GM20000 (cell line): ENCODE measurements at regions not wholly inside any gene's neighbourhood (a gene's known extent, or its start where the extent isn't known, plus 50 kb on each side); places are given as distances from the start of the nearest gene placed in this dataset.

Source experiments
- DNase-seq: peaks from one replicate; pipeline ENCODE4 v3.0.0; 2012; ENCODE audit warnings: low spot score
- TF ChIP-seq, protein P1 (sequence below): IDR thresholded peaks from 2 replicates; pipeline ENCODE4 v1.5.1; 2012; ENCODE audit warnings: mild to moderate bottlenecking, control low read depth; ENCODE audit errors: extremely low read depth, missing control alignments

DNA sequence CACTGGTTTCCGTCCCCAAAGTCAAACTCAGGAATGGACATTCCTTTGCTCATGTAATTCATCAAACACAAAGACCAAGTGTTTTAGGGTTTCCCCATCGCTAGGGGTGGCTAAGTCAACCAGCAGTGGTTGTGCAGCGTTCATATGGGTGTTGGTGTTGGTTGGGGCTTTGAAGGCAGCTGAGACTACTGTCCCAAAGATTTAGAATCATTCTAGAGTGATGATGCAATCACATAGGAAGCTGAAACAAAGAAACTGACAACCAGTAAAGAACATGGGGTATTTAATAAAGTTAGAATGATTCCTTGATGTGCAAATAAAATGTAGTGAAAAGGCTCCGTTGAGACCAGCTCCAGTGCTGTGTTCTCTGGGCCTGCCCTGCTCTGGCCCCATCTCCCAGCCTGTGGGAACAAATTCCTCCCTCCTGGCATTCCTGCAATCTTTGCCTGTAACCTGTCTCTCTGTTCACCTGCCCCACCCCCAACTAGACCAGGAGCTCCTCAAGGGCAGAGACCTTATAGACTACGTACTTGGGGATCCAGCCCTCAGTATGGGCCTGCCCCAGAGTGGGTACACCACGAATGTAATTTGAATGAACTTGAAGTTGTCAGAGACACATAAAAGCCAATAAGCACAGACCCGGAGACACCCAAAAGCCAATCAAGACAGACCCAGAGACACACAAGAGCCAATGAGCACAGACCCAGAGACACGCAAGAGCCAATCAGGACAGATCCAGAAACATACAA is 191.7 kb upstream of the TWIST2 start:
- no peak for DNase-seq
- TF ChIP-seq, protein P1, sequence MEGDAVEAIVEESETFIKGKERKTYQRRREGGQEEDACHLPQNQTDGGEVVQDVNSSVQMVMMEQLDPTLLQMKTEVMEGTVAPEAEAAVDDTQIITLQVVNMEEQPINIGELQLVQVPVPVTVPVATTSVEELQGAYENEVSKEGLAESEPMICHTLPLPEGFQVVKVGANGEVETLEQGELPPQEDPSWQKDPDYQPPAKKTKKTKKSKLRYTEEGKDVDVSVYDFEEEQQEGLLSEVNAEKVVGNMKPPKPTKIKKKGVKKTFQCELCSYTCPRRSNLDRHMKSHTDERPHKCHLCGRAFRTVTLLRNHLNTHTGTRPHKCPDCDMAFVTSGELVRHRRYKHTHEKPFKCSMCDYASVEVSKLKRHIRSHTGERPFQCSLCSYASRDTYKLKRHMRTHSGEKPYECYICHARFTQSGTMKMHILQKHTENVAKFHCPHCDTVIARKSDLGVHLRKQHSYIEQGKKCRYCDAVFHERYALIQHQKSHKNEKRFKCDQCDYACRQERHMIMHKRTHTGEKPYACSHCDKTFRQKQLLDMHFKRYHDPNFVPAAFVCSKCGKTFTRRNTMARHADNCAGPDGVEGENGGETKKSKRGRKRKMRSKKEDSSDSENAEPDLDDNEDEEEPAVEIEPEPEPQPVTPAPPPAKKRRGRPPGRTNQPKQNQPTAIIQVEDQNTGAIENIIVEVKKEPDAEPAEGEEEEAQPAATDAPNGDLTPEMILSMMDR: no peak

DNA sequence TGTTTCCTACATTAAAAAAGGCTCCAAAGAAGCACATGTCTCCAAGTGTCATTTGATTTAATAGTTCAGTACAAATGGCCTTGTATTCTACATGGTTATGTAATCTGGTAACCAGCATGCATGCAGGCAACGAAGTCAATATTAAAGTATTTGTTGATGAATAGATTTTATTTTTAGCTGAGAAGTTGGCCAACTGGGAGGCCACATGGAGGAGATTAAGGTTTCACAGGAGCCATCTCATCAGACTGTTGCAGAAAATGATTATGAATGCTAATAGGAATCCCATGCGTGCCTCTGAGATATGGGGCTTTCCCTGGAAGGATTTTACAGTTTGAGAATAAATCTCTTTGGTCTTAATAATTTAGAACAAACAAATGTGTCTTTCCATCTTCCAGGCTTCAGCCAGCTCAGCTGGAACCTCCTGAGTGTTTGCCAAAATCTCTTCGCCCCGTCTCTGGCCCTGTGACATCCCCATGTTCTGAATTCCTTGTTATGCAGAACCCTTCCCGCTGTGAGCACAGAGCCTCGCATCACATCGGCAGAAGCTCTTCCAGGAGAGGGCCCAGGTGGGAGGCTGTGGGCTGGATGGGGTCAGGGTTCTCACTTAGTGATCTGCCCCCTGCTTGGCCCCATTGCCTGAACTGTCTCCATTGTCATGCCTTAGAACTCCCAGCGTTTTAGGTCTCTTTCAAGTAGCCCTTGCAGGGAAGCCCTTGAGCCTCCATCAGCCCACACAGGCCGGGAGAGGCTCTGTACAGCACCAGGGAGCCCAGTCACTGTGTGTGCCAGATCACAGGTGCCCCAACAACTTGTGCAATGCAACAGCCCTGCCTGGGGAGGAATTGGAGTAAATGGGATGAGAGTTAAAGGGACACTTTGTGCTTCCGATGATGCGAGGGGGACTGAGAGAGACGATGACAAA is 190.5 kb upstream of the TWIST2 start:
- TF ChIP-seq, protein P1: no peak
- no peak for DNase-seq

GRCh38 chr2:238658054-238658407 is 189.9 kb upstream of the TWIST2 start:
- DNase-seq: no peak
- TF ChIP-seq, protein P1: no peak

DNA sequence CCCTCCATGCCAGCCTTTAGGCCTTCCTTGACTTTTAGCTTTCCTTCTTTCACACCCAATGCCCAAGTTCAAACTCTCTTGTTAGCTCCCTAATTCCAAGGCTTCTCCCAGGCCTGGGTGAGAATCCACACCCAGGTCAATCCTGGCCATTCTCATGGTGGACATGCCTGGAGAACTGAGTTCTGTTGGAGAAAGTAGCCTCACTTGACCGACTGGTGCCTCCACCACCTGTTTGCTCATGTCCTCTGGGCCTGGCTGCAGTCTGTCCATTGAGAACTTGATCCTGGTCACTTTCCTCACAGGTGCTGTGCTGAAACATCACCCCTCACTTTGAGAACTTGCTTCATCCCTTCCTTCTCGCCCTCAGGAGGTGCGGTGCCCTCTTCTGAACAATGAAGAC is 189.1 kb upstream of the TWIST2 start:
- TF ChIP-seq, protein P1: no peak
- no peak for DNase-seq

DNA sequence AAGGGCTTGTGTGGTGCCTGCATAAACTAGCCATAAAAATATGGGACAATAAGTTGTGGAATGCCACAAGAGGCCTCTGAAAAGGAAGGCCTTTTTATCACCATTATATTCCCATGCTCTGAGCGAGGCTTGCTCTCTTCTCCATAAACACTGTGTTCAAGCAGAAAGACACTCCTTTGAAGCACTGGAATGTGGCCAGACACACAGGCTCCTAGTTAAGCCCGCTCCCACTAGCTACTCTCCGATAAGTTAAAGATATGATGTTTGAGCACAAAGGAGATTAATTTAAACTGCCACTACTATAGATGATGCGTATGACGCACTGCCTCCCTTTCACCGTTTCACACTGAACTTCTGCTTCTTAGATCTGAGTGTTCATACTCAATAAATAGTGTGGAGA is 188.7 kb upstream of the TWIST2 start:
- TF ChIP-seq, protein P1: no peak

GRCh38 chr2:238663586-238663985 is 184.3 kb upstream of the TWIST2 start:
- TF ChIP-seq, protein P1: no peak

More for the DNA sequence above, 188.7 kb upstream of the TWIST2 start:
- no peak for DNase-seq

GRCh38 chr2:238665919-238666318 is 182.0 kb upstream of the TWIST2 start:
- DNase-seq: no peak
- TF ChIP-seq, protein P1: no peak

More at GRCh38 chr2:238663586-238663985, 184.3 kb upstream of the TWIST2 start:
- no peak for DNase-seq
